Activated CD4-positive, alpha-beta T cell treated with anti-CD3 and anti-CD28 coated beads, Interleukin-2, Interleukin-4, amounts not matched to agents 100 ng/mL and 50 ng/mL, durations not matched to agents 16 hours and 8 hours (primary cell): ENCODE measurements at regions not wholly inside any gene's neighbourhood (a gene's known extent, or its start where the extent isn't known, plus 50 kb on each side); places are given as distances from the start of the nearest gene placed in this dataset.

ENCODE experiments used
- DNase-seq: peaks from one replicate; pipeline ENCODE4 v3.0.0-alpha.2; 2020; ENCODE audit warnings: low spot score

DNA sequence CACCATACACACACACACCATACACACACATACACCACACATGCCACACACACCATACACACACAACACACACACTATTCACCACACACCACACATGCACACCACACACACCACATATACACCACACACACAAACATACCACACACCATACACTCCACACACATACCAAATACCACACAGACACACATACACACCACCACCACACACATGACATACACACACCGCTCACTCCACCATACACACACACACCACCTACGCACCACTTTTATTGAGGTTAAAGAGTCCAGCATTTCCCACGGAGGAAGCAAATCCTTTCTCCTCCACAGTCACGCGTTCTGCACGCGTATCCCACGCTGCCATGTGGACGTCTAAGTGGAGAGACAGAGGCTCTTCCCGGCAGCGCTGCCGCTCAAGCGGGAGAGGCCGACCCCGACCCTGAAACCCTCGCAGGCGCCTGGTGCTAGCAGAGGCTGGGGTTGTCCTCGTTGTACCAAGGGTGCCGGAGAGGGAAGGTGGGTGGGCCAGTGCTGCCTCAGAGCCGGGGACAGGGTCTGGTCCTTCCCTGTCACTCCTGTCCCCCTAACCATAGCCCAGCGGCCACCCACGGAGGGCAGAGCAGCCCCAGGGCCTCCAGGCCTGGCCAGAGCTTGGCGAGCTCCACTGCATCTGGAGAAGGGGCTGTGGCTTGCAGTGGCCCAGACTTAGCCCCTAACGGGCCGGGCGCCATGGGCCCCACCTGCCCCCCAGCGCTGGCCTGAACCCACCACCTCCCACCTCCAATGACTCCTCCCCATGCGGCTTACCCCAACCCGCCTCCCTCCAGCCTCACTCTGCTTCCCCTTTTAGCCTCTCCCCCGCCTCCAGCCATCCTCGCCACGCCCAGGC lies 1495.0 kb downstream of the BRD1 start:
- no peak for DNase-seq

DNA sequence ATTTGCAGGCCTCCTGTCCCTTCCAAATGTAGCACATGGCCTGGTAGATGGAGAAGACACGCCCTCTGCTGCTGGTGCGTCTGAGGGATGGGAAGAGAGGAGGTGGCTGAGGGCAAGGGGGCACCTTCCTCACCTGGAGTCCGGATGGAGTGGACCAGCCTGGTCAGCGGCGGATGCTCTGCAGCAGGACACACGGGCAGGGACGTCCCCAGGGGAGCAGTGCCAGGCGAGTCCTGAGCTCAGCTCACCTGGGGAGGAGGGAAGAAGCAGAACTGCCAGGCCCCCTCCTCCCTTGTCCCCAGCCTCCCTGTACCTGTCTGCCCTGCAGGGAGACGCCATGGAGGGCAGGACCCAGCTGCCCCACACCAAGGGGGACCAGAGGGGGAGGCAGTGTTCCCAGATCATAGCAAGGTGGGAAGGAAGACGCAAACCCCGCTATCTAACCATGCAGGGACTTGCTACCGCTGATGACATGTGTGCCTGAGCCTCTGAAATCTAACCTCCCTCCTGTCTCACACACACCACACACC lies 1495.9 kb downstream of the BRD1 start:
- DNase-seq: no peak

- DNase-seq: no peak
Measured at GRCh38 chr22:48331266-48331665, 1496.4 kb downstream of the BRD1 start.

GRCh38 chr22:48327721-48328120 lies 1500.0 kb downstream of the BRD1 start:
- DNase-seq: no peak

DNA sequence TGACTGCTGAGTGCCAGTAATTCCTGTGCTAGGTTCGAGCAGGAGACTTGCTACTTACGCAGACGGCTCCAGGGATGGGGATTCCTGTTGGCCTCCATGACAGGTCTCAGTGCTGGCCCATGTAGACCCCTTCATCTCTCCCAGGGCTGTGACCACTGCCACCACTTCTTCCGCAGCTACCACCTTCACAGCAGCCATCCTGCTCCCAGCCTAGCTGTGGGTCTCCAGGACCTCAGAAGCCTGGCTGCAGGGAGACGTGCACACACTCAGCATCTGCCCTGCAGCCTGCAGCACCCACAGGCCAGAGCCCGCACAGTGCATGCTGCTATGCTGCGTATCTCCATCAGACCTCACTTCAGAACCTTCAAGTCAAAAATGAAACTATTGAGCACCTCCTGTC lies 1503.9 kb downstream of the BRD1 start:
- DNase-seq: no peak

DNA sequence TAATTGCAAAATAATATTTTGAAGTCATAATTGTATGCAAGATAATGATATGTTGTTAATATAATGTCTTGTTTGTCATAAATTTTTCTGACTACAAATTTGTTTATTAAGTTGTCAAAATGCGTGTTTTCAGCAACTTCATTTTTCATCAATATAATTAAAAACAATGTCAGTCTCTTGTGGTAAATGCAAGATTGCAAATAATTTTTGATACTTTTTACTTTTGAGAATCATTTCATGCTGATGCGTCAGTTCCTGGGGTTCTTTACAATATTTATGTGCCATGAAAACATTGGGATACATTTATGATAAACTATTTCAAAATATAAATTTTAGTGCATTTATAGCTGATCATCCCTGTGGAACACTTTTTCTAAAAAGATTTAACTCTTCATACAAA lies 1504.8 kb downstream of the BRD1 start:
- no peak for DNase-seq

DNA sequence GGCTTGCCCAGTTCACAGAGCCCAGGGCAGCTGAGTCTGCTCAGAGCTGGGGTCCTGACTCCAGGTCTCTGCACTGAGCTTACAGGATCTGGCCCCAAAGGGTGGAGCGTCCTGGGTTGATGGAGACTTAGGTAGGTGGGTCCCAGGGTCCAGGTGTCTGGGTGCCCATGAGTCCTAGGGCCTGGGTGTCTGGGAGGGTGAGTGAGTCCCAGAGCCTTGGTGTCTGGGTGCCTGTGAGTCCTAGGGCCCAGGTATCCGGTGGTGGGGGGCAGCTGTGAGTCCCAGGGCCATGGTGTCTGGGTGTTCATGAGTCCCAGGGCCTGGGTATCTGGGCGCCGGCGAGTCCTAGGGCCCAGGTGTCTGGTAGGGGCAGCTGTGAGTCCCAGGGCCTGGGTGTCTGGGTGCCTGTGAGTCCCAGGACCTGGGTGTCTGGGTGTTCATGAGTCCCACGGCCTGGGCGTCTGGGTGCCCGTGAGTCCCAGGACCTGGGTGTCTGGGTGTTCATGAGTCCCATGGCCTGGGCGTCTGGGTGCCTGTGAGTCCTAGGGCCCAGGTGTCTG lies 1505.6 kb downstream of the BRD1 start:
- no peak for DNase-seq

DNA sequence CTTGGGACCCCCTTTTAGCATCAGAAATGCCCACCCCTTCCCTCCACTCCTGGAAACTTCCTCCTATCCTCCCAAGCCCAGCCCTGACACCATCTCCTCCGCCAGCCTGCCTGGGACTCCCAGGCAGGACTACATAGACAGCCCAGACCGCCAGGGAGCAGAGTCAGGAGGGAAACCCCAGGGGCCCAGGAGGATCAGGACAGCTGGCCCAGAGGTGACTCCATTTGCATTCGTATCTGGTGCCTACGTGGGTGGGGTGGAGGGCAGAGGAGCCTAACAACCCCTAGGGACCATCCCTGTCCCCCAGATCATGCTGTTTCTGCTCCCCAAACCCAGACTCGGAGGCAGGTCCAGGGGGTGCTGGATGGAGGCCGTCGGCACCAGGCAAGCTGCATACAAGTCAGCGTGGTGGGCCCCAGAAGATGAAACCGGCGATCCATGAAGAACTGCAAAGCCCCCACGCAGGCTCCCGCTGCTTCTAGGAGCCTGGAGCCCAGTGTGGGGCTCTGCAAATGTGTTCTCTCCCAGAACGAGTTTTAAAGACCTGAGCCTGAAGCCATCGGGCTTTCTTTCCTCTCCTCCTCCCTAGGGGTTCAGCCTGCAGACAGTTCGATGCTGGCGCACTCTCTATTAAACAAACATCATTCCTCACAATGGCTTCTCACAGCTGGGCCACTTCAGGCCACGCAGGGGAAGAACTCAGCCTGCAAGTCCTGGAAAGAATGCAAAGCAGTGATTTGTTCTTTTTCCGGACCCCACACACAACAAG lies 1506.8 kb downstream of the BRD1 start:
- no peak for DNase-seq

GRCh38 chr22:48320048-48320682 lies 1507.5 kb downstream of the BRD1 start:
- no peak for DNase-seq

- no peak for DNase-seq
Measured at GRCh38 chr22:48319321-48320047, 1508.2 kb downstream of the BRD1 start.

GRCh38 chr22:48318575-48319320 lies 1508.9 kb downstream of the BRD1 start:
- no peak for DNase-seq

GRCh38 chr22:48318173-48318572 lies 1509.5 kb downstream of the BRD1 start:
- DNase-seq: no peak

GRCh38 chr22:48316257-48317250 lies 1511.1 kb downstream of the BRD1 start:
- no peak for DNase-seq

GRCh38 chr22:48315439-48316256 lies 1512.0 kb downstream of the BRD1 start:
- no peak for DNase-seq

GRCh38 chr22:48314073-48314472 lies 1513.6 kb downstream of the BRD1 start:
- no peak for DNase-seq

GRCh38 chr22:48313175-48313830 lies 1514.4 kb downstream of the BRD1 start:
- no peak for DNase-seq

DNA sequence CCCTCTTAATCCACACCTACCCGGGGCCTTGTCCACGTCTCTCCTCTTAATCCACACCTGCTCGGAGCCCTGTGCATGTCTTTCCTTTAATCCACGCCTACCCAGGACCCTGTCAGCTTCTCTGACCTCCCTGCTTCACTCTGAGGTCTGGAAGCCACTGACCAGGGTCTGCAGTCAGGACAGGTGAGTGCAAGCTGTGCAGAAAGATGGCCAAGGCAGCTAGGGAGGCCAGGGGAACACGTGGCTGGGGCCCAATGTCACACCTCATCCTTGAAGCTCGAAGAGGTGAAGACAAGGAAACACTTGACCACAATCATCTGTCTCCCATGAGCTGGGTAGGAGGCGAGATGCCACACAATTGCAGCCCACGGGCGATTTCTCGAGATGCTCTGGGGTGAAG lies 1516.9 kb downstream of the BRD1 start:
- no peak for DNase-seq

GRCh38 chr22:48310289-48310688 lies 1517.4 kb downstream of the BRD1 start:
- DNase-seq: no peak
